ENCODE measurements at regions not wholly inside any gene's neighbourhood (a gene's known extent, or its start where the extent isn't known, plus 50 kb on each side); places are given as distances from the start of the nearest gene placed in this dataset.
"Not testable (repeated sequence)": the region's sequence is repeated elsewhere in the genome, so short reads cannot be mapped to it uniquely, and the experiment has no call there.

DNA sequence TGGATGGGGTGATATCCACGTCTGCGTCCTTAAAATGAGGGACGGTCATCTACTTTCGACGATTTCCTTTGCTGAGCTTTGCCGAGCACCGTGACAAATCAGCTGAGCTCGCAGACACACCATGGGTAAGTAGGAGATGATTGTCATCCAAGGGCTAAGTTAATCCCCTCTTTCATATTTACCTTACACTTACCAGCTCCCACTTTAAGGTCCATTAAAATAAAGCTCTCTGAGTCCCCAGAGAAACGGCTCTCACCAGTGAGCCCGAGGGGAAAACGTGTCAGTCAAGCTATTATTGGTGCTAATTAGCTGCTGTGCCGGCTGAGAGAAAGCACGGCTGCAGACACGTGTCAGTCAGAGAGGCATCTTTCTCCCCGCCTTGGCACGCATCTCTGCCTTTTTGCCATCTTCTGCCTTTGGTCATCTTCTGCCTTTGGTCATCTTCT, 72.2 kb downstream of the CRLF2 start:
- intact Hi-C loops (cut with DNase I), result no loop called here
- DNase-seq (no peak), ATAC-seq (ENCODE audit: poor library complexity) (no peak)

DNA sequence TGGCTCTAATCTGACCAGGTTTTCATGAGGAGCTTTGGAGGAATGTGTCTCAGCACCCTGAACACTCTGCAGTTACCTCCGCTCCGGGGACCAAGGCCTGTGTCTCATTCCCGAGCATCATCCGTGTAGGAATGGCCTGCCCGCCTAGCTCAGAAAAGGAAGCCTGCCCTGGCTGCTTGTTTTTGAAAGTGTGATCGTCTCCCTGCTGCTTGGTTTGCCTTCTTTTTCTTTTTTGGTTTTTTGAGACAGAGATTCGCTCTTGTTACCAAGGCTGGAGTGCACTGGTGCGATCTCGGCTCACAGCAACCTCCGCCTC, 73.3 kb downstream of the CRLF2 start:
- ATAC-seq (ENCODE audit: poor library complexity) (no peak), DNase-seq (no peak)
- intact Hi-C loops (cut with DNase I), result no loop called here

DNA sequence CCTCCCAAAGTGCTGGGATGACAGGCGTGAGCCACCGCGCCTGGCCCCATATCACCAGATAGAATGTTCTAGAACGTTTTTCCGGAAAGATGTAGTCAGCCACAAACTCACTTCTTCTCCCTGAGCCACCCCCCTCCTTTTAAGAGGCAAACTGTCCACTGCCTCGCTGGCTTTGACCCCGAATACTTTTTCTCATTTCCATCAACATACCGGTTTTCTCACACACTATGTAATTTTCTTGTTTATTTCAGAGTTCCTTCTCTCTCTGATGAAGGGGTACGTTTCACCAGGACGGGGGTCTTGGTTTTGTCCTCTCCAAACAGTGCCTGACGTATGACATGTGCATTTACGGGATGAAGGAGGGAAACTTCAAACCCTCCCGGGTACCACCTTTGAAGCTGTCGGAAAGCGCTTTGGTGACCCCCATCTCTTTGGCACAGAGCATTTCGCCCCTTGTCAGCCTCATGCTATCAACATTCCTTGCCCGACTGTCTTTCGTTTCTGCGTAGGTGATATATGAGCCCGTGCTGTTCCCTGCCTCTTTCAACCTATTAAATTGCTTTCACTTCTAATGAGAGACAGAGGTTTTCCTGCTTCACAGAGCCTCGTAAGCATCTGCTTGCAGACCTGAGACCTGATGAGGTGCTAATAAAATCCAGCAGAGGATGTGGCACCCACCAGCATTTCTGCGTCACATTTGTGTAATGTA, 73.8 kb downstream of the CRLF2 start:
- DNase-seq, result no peak
- no peak for ATAC-seq (ENCODE audit: poor library complexity)
- intact Hi-C loops (cut with DNase I), result no loop called here

DNA sequence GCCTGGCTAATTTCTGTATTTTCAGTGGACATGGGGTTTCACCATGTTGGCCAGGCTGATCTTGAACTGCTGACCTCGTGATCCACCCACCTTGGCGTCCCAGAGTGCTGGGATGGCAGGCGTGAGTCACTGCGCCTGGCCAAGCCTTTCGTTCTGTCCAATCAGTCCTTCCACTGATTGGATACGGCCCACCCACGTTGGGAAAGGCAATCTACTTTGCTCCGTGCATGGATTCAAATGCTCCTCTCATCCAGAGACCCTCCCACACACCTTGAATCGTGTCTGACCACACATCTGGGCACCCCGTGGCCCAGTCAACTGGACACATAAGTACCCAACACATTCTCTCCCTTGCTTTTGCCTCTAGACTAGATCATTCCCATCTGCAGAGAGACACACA, 74.9 kb downstream of the CRLF2 start:
- intact Hi-C loops (cut with DNase I), result no loop called here
- ATAC-seq (ENCODE audit: poor library complexity), result no peak
- DNase-seq, result no peak

DNA sequence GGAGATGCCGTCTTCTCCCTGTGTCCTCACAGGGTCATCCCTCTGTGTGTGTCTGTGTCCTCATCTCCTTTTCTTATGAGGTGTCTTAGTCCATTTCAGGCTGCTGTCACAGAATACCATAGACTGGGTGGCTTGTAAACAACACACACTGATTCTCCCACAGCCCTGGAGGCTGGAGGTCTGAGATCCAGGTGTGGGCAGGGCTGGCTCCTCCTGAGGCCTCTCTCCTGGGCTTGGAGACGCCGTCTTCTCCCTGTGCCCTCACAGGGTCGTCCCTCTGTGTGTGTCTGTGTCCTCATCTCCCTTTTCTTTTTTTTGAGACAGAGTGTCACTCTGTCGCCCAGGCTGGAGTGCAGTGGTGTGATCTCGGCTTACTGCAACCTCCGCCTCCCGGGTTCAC, 75.9 kb downstream of the CRLF2 start:
- DNase-seq; ATAC-seq (ENCODE audit: poor library complexity); intact Hi-C loops (cut with DNase I): not testable (repeated sequence)

DNA sequence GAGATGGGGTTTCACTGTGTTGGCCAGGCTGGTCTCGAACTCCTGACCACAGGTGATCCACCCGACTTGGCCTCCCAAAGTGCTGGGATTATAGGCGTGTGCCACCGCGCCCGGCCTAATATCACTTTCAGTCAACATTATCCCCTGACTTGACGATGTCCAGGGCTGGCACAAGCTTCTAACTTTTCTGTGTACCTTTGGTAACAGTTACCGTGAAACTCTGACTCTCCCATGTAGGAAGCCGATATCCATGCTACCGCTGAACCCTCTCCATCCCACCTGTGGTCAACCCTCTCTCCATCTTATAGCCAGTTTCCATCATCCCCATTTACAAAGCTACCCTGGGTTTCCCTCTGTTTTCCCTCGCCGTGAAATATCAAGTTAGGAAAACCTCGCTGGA, 77.5 kb downstream of the CRLF2 start:
- intact Hi-C loops (cut with DNase I), result no loop called here
- DNase-seq, result no peak
- no peak for ATAC-seq (ENCODE audit: poor library complexity)

DNA sequence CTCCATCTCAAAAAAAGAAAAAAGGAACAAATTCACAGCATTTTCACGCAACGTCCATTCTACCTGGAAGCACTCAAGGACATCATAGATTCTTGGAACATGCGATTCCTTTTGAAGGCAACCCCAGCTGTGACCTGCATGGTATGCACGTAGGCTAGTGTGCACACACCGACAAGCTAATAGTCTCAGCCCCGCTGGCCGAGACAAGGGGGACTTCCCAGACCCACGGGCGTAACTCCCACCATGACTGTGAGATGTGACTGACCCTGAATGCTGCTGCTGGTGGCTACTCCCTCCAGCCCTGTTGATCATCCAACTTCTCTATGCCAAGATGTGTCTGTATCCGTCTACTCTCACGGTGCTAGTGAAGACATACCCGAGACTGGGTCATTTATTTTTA, 78.3 kb downstream of the CRLF2 start:
- intact Hi-C loops (cut with DNase I), result no loop called here
- no peak for ATAC-seq (ENCODE audit: poor library complexity)
- DNase-seq, result no peak

DNA sequence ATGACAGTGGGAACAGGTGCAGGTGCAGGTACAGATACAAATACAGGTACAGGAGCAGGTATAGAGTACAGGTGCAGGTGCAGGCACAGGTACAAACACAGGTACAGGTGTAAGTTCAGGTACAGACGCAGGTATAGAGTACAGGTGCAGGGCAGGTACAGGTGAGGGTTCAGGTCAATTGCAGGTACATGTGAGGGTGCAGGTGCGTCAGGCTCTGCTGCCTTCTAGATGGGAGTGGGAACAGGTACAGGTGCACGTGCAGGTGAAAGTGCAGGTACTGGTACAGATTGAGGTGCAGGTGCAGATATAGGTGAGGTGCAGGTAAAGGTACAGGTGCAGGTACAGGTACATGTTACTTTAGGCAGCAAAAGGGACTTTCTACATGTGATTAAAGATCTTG, 85.7 kb downstream of the CRLF2 start:
- DNase-seq, result no peak
- intact Hi-C loops (cut with DNase I), result no loop called here
- ATAC-seq (ENCODE audit: poor library complexity), result no peak

DNA sequence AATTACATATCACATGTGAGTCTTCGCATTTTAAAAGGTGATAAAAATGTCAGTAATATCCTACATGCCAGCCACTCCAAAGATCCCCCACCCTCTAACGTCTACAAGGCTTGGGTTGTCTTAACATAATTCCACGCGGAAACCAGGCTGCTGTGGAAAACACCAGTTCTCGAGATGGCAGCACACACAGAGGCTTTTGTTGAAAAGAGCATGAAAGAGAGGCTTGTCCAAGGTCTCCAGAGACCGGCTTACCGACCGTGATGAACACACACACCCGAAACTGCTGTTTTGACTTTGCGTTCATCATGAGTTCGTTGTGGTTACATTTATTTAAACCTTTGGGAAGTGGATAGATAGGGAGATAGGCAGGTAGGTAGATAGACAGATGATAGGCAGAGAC, 87.9 kb downstream of the CRLF2 start:
- intact Hi-C loops (cut with DNase I), result no loop called here
- DNase-seq (no peak), ATAC-seq (ENCODE audit: poor library complexity) (no peak)

DNA sequence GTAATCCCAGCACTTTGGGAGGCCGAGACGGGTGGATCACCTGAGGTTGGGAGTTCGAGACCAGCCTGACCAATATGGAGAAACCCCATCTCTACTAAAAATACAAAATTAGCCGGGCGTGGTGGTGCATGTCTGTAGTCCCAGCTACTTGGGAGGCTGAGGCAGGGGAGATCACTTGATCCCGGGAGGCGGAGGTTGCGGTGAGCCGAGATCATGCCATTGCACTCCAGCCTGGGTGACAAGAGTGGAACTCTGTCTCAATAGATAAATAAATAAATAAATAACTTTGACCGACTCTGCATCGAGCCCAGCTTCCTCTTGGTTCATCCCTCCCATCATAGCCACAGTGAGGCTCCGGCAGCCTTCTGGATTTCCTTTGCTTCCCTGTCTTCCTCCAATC, 89.6 kb downstream of the CRLF2 start:
- ATAC-seq (ENCODE audit: poor library complexity); DNase-seq; intact Hi-C loops (cut with DNase I): not testable (repeated sequence)

DNA sequence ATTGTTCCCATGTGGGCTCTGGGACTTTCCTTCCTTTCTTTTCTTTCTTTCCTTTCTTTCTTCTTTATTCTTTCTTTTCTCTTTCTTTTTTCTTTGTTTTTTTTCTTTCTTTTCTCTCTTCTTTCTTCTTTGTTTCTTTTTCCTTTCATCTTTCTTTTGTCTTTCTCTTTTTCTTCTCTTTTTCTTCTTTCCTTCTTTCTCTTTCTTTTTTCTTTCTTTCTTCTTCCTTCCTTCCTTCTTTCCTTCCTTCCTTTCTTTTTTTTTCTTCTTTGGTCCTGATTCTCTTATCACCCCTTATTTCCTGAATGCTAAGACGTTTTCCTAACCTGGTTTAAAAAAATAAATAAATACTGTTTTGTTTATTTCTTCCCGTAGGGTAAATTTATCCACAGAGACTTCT, 93.2 kb downstream of the CRLF2 start:
- intact Hi-C loops (cut with DNase I), result no loop called here
- no peak for ATAC-seq (ENCODE audit: poor library complexity)

DNA sequence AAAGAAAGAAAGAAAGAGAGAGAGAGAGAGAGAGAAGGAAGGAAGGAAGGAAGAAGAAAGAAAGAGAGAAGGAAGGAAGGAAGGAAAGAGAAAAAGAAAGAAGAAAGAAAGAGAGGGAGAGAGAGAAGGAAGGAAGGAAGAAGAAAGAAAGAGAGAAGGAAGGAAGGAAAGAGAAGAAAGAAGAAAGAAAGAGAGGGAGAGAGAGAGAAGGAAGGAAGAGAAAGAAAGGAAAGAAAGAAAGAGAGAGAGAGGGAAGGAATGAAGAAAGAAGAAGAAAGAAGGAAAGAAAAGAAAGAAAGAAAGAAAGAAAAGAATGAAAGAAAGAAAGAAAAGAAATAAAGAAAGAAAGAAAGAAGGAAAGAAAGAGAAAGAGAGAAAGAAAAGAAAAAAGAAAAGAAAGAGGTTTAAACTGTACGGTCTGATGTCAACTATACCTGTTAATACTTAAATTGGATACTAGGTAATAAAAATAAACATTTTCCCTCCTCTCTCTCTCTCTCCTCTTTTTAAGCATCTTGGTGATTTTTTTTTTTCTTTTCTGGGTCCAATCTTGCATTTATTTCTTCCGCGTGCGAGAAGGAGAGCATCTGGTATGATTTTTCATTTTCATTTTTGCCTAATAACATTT, 93.8 kb downstream of the CRLF2 start:
- intact Hi-C loops (cut with DNase I), result no loop called here
- no peak for ATAC-seq (ENCODE audit: poor library complexity)
- DNase-seq, result no peak

More for the DNA sequence above, 93.2 kb downstream of the CRLF2 start:
- no peak for DNase-seq

DNA sequence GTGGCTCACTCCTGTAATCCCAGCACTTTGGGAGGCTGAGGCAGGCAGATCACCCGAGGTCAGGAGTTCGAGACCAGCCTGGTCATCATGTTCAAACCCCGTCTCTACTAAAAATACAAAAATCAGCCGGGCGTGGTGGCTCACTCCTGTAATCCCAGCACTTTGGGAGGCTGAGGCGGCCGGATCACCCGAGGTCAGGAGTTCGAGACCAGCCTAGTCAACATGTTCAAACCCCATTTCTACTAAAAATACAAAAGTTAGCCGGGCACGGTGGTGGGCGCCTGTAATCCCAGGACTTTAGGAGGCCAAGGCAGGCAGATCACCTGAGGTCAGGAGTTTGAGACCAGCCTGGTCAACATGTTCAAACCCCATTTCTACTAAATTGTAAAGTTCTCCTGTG, 97.0 kb downstream of the CRLF2 start:
- intact Hi-C loops (cut with DNase I); ATAC-seq (ENCODE audit: poor library complexity); DNase-seq: not testable (repeated sequence)

DNA sequence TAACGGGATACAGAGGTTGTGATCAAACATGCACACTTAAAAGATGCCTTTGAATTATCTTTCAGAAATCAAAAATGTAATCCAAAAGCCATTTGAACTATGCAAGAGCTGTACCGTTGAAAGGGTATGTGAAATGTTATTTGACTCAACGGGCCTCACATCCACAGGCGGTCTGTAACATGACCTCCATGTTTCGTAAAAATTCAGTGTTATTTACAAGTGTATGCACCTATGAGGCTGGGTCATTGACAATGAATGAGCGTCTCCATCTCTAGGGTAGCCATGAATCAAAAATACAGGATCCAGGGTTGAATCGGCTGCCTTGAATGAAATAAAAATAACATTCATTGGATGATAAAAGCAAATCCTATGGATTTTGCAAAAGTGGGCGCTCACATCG, 100.1 kb downstream of the CRLF2 start:
- no peak for ATAC-seq (ENCODE audit: poor library complexity)
- no peak for DNase-seq

DNA sequence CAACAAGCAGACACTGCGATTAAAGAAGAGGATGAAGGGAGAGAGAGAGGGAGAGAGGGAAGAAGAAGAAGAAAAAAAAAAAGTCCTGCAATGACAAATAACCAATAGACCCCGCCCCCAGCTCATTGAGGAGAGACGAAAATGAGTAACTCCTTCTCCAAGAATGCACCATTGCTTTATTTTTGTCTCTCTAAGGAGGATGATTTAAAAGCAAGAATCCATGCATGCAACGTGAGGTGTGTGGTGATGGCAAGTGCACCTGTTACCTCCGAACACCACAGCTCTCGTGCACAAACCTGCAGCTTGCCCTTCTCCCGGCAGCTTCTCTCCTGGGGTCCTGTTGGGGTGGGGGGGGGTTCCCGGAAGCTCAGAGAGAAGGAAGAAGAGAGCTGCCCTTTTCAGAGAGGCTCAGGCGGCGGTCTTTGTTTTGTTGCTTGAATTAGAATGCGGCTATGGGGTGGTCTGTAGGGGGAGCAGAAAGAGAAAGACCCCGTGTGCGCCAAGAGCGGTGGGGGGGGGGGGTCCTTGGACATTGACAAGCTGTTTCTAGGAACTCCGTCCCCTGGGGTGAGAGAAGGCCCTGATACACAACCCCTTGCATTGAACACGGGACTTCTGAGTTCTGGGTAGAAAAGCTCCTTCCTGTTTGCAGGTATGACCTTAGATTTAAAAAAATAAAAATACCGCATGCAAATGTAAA, 100.7 kb downstream of the CRLF2 start:
- intact Hi-C loops (cut with DNase I), result no loop called here
- DNase-seq (no peak), ATAC-seq (ENCODE audit: poor library complexity) (no peak)

More for the DNA sequence above, 100.1 kb downstream of the CRLF2 start:
- intact Hi-C loops (cut with DNase I), result no loop called here

DNA sequence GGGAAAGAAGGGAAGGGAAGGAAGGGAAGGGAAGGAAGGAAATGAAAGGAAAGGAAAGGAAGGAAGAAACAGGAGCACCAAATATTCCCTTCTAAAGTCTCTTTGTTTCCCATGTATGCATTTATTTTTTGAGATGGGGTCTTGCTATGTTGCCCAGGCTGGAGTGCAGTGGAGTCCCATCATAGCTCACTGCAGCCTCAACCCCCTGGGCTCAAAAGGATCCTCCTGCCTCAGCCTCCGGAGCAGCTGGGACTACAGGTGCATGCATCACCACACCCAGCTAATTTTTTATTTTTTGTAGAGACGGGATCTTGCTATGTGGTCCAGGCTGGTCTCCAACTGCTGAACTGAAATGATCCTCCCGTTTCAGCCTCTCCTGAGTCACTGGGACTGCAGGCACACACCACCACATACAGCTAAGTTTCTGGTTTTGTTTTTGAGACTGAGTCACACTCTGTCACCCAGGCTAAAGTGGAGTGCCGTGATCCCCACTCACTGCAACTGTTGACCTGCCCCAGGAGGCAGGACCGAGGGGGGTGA, 102.8 kb downstream of the CRLF2 start:
- ATAC-seq (ENCODE audit: poor library complexity) (no peak), DNase-seq (no peak)
- intact Hi-C loops (cut with DNase I), result no loop called here

DNA sequence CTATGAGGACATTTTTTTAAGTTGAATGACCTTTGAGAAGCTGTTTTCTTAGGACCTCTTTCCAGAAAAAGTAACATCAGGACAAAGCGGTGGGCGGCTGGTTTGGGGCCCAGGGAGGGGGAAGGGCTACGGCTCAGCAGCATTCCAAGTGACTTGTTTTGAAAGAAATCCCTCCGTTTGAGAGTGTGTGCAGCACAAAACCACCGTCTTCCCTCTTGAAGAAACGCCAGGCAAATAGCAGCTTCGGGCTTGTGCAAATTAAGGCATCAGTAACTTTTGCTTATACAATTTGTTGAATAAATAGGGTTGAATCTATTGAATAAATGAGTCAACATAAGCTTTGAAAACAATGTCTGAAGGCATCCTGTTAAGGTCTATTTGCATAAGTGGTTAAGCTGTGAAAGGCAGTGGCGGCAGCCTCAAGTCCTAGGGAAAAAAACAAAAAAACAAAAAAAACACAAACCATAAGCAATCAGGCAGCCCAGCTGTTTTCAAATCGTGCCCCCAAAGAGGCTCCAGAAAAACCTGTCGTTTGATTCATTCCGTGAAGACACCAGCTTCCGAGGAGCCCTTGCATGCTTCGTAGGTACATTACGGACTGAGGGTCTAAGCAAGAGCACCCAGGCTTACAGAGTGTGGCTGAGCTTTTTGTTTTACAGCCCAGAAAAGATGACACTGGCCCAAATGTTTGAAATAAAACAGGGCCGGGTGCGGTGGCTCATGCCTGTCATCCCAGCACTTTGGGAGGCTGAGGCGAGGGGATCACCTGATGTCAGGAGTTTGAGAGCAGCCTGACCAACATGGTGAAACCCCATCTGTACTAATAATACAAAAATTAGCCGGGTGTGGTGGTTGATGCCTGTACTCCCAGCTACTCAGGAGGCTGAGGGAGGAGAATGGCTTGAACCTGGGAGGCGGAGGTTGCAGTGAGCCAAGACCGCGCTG, 103.7 kb downstream of the CRLF2 start:
- ATAC-seq (ENCODE audit: poor library complexity) (no peak), DNase-seq (no peak)
- intact Hi-C loops (cut with DNase I), result no loop called here

DNA sequence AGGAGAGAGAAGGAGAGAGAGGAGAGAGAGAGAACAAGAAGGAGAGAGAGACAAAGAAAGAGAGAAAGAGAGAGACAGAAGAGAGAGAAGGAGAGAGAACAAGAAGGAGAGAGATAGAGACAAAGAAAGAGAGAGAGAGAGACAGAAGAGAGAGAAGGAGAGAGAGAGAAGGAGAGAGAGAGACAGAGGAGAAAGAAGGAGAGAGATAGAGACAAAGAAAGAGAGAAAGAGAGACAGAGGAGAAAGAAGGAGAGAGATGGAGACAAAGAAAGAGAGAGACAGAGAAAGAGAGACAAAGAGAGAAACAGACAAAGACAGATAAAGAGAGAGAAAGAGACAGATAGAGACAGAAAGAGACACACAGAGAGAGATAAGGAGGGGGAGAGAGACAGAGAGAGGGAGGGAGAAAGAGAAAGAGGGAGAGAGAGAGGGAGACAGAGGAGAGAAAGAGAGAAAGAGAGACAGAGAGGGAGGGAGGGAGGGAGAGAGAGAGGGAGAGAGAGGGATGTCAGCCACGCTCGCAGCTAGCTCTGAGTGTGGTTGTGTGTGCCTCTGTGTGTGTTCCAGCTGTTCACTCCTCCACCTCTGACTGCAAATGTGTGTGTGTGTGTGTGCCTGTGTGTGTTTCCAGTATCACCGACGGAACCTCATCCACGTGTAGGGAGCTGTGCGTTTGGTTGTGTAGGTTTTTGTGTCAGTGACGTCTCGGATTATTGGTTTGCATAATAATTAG, 105.8 kb downstream of the CRLF2 start:
- no peak for DNase-seq

More for the DNA sequence above, 105.8 kb downstream of the CRLF2 start:
- ATAC-seq (ENCODE audit: poor library complexity), result no peak
- intact Hi-C loops (cut with DNase I), result no loop called here

Measured in Right ventricle myocardium superior (tissue), 1 donor.